GM21528 (cell line): ENCODE measurements at regions not wholly inside any gene's neighbourhood (a gene's known extent, or its start where the extent isn't known, plus 50 kb on each side); places are given as distances from the start of the nearest gene placed in this dataset.

Experiments used
- ATAC-seq: cut with Tn5 transposase; IDR thresholded peaks from one replicate; pipeline ENCODE4 v1.9.1; 2021; ENCODE audit warnings: mild to moderate bottlenecking, moderate library complexity; ENCODE audit not compliant: unreplicated experiment, low FRiP score

GRCh38 chr6:9638861-9639260 is 776.0 kb downstream of the TFAP2A start:
- ATAC-seq: no peak

DNA sequence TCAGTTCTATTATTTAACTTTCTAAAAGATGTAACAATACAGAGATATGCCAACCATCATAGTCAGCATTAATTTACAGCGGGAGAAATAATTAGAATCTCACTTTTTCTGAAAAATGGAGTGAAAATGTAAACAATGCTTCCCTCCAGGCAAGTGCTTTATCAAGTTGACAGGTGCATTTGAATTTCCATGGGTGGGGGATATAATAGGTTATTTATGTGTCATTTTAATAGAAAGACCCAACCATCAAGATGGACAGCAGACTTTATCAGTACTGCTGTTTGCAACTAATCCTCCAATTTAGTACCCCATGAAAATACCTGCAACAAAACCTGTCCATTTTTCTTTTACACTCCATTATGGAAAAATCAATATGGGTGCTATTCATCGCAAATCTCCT is 780.1 kb downstream of the TFAP2A start:
- no peak for ATAC-seq

DNA sequence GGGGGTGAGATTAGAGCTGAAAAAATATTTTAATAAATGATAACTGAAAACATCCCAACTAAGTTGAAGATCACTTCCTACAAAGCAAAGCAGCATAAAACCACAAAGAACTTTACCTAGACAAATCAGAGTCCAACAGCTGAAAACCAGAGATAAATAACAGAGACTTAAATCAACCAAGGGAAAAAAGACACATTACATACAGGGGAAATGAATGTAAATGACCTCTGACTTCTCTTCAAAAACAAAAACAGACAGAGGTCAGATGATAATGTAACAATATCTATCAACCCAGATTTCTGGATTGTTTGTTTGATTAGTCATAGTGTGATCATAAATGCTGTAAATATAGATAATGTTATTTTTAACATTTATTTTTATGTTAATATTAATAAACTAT is 782.8 kb downstream of the TFAP2A start:
- no peak for ATAC-seq

GRCh38 chr6:9628819-9629218 is 786.1 kb downstream of the TFAP2A start:
- ATAC-seq: no peak

DNA sequence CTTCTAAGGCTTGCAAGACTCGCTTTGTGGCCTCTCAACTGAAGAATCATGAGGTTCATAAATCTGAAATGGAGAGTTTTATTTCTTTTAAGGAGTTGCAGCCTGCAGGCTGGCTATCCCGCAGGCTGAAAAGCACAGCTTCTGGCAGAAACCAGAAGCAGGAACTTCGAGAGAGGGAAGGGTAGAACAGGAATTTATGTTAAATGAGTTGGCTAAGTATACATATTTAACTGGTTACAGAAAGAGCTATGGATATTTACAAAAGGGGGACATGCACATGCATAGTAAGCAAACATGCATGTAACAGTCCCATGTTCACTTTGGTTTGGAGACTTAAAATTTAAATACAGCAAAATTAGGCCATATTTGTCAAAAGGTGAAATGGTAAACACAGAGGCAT is 787.0 kb downstream of the TFAP2A start:
- no peak for ATAC-seq

DNA sequence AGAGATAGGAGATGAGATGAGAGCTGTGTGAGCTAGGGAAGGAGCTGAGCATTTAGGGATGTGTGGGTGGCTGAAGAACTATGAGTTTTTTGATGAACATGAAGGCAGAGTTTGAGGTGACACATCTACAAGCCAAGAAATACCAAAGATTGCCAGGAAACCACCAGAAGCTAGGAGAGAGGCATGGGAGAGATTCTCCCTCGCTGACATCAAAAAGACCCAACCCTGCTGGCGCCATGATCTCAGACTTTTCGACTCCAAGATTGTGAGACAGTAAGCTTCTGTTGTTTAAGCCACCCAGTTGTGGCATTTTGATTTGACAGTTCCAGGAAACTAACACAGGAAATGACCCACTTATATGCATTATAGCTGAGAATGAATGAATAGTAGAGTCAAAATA is 790.9 kb downstream of the TFAP2A start:
- ATAC-seq: no peak

DNA sequence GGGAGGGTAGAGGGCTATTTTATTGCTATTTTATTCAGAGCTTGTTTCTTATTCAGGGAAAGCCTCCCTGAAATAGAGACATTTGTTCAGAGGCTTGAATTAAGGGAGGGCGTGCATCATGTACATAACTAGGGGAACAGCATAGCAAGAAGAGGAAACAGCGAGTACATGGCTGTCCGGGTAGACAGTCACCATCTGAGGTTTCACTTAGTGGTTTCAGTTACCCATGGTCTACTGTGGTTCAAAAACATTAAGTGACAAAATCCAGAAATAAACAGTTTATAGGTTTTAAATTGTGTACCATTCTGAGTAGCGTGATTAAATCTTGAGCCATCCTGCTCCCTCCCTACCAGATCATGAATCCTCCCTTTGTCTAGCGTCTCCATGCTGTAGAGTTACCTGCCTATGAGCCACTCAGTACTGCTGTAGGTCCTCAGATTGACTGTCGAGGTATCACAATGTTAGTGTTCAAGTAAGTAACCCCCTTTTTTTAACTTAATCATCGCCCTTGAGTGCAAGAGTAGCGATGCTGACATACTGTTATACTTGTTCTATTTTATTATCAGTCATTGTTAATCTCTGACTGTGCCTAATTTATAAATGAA is 791.5 kb downstream of the TFAP2A start:
- no peak for ATAC-seq

DNA sequence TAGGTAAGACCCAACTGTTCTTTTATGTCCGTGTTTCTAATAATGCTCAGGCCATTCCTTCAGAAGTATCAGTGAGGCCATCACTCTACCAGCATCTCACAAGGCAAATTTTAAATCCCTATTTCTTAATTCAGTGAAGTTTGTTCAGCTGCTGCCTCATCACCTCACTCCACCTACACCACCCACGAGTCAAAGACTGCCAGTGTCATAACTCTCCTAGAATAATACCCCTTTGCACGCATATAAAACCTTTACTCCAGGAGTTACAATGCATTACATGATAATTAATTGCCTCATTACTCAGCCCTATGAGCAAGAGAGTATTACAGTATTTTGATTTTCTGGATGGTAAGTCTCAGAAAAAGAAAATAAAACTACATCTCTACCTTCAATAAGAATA is 793.6 kb downstream of the TFAP2A start:
- ATAC-seq: no peak

- no peak for ATAC-seq
These were observed 794.2 kb downstream of the TFAP2A start for GRCh38 chr6:9620687-9621086.

DNA sequence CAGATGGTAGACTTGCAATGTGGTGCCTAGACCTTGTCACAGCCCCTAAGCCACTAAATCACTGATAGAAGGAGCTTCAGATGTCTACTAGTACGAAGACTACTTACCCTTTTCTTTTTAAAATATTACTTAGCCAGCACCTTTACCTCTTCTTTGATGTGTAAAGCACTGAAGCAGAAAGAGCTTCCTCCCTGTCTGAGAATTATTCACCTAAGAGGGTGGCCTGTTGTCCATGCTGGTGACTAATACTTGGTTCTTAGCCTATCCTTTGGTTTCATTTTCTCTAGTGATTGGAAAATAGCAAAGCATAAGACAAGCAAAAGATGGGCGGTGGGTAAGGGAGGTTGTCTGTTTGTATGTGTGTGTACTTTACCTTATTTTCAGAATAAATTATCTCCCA is 794.6 kb downstream of the TFAP2A start:
- no peak for ATAC-seq

GRCh38 chr6:9614778-9615177 is 800.1 kb downstream of the TFAP2A start:
- ATAC-seq: no peak

- no peak for ATAC-seq
These were observed 802.4 kb downstream of the TFAP2A start for GRCh38 chr6:9612489-9612888.

DNA sequence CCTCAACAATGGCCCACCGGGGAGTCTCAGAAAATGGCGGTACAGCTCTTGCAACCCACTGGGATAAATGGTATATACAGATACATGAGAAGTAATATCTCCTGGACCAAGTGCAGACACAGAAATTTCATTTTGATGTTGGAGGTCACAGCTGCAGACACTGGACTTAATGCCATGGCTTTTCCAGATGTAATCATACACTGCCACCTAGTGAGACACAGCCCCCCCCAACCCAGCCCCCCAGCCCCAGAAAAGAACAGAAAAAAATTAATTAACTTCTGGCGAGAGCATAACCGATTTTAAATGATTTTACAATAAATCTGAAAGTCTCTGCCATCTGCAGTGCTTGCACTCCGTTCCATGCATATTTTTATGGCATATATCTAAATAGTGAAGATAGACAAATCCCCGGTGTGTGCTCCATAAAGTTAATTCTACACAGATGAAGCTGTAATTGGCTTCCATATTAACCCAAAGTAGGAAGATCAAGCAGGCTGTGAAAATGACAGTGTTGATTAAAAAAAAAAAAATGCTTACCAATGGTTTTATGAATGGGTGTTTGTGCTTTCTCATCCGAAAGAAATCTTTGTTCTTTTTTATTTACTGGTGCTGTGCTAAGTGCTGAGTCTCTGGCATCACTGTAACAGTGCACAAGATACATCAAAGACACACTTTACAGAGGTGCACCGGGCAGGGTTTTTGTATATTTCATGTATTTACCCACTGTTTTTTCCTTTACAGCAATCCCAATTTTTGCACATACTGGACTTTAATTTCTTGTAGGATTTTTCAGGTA is 804.1 kb downstream of the TFAP2A start:
- no peak for ATAC-seq

DNA sequence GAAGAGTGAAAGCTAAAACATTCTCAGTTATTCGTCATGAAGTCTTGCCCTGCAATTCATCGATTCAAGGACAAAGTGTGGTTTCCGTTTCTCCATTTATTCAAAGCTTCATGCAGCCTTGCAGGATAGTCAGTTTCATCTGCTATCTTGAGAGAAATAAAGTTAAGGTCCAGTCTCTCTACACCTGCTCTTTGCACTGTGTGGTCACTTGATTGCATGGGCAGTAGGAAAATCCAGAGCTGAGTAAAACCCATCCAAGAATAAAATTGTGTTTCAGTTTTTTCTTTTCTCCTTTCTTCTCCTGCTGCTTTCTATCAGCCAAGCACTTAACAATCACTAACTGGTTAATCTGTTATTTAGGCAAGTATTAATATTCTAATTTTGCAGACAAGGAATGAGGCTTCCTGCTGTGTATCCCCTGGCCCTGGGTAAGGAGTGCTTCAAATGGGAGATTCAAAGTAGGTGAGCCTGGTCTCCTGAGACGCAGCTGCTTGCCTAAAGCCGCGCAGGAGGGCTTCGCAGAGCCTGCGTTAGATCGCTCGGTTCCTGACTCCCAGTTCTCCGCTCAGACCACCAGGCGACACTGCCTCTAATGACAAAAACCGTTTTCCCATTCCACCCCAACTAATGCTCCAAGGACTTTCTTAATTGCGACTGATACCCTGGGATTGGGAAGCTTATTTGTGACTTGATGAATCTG is 808.3 kb downstream of the TFAP2A start:
- no peak for ATAC-seq

- ATAC-seq: no peak
These were observed 820.1 kb downstream of the TFAP2A start for GRCh38 chr6:9594746-9595145.

GRCh38 chr6:9593554-9593953 is 821.3 kb downstream of the TFAP2A start:
- ATAC-seq: no peak

DNA sequence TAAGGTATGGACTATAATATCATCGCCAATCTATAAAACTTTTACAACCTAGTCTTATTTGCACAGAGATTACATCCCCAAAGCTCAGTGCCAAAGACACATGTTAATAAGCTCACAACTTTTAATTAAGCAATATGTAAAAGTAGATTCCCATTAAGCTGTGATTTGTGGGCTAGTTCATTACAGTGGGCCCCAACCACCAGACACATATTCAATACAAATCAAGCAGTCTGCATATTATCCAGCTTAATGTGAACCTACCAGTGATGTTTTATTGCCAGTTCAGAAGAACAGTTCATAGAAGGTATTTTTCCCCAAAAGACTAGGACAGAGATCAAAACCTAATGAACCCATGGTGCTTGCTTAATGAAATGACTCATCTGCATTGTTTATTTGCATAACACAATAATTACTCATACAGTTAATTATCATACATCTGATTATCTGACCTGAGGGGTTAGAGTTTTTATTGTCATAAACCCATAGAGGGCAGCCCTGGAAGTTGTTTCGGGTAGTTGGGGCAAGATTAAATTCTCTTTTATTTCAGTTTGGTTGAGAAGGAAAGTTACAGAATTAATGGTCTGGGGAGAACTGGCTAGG is 831.0 kb downstream of the TFAP2A start:
- no peak for ATAC-seq

- no peak for ATAC-seq
These were observed 833.7 kb downstream of the TFAP2A start for GRCh38 chr6:9581155-9581554.

GRCh38 chr6:9576521-9576920 is 838.4 kb downstream of the TFAP2A start:
- no peak for ATAC-seq

DNA sequence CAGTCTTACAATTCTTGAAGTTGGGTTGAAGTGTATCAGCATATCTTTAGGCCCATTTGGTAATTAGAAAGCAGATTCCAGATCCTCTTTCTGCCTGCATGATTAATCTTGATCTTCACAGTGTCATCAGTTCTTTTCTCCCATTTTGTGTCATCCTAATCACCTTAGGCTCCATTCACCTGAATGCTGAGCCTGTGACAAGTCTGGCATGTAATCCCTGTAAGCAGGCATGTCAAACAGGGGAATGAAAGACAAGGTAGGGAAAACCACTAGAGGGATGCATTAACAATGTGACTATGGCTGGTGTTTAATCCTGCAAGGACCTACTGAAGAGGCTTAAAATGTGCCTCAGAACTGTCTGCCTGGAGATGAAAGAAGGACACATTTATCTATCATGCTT is 848.8 kb downstream of the TFAP2A start:
- no peak for ATAC-seq

GRCh38 chr6:9564021-9564420 is 850.9 kb downstream of the TFAP2A start:
- ATAC-seq: no peak
